ENCODE measurements at regions not wholly inside any gene's neighbourhood (a gene's known extent, or its start where the extent isn't known, plus 50 kb on each side); places are given as distances from the start of the nearest gene placed in this dataset.

DNA sequence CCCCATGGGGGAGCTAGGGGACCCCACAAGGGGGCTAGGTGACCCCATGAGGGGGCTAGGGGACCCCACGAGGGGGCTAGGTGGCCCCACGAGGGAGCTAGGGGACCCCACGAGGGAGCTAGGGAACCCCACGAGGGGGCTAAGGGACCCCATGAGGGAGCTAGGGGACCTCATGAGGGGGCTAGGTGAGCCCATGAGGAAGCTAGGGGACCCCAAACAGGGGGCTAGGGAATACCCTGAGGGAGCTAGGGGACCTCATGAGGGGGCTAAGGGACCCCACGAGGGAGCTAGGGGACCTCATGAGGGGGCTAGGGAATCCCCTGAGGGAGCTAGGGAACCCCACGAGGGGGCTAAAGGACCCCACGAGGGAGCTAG is 50.5 kb upstream of the DMRTB1 start:
- TF ChIP-seq POLR2A (IDR thresholded peaks at IDR 0.05; ENCODE audit: low read depth, low read length) (no peak), TAF1 (IDR thresholded peaks at IDR 0.05; ENCODE audit: low read depth, low read length) (no peak), POLR2AphosphoS5 (IDR thresholded peaks at IDR 0.05; ENCODE audit: low read depth, low read length) (no peak), PAX5 (IDR thresholded peaks at IDR 0.05; ENCODE audit: insufficient read depth, low read length, severe bottlenecking) (no peak)

Measured in GM12891 (cell line).